ENCODE measurements at regions not wholly inside any gene's neighbourhood (a gene's known extent, or its start where the extent isn't known, plus 50 kb on each side); places are given as distances from the start of the nearest gene placed in this dataset.

GRCh38 chr3:65052101-65052500 is 364.3 kb upstream of the ADAMTS9 start:
- DNase-seq (ENCODE audit: low read depth, low spot score) (no peak), ATAC-seq (no peak), FAIRE-seq (no peak)
- Histone ChIP-seq H3K4me3 (no peak overlapping the region), H3K27ac (ENCODE audit: control insufficient read depth, insufficient read depth) (no peak overlapping the region), H3K9ac (ENCODE audit: control insufficient read depth, insufficient read depth, low read length) (no peak overlapping the region), H3K27me3 (replicated peaks in 1 of 2; ENCODE audit: control insufficient read depth in 2 of 2, insufficient read depth in 2 of 2, low read length in 1 of 2) (no peaks in the 10 kb centered on the region), H3K4me1 (ENCODE audit: control insufficient read depth, insufficient read depth, low read length) (no peaks in the 10 kb centered on the region), H4K20me1 (ENCODE audit: control insufficient read depth, insufficient read depth) (no peaks in the 10 kb centered on the region), H3K79me2 (ENCODE audit: control insufficient read depth, insufficient read depth, low read length) (no peaks in the 10 kb centered on the region), H2AFZ (ENCODE audit: control insufficient read depth, low read depth, low read length) (no peak overlapping the region), H3K9me3 (replicated peaks; ENCODE audit: control insufficient read depth, insufficient read depth, low read length) (no peaks in the 10 kb centered on the region), H3K36me3 (ENCODE audit: control insufficient read depth in 2 of 2, insufficient read depth in 2 of 2, low read length in 1 of 2) (no peaks in the 10 kb centered on the region), H3K4me2 (ENCODE audit: control insufficient read depth, insufficient read depth) (no peak overlapping the region)
- ChIA-PET RAD21 (ENCODE audit: unreplicated experiment) (no interaction called here), POLR2A (no interaction called here), SMC1A (ENCODE audit: uncharacterized antibody, unreplicated experiment) (no interaction called here), CTCF (interaction anchor here (0.5 to 1.4 kb wide), 3 partner anchors 18 to 192 kb away, joined by 3 to 4 read pairs (median 4); no protein-coding TSS in a partner anchor)
- intact Hi-C loops (cut with micrococcal nuclease; ENCODE audit: unreplicated experiment) = no loop called here
- in situ Hi-C loops (cut with MboI) = no loop called here
- WGBS (ENCODE audit: insufficient coverage, insufficient replicate concordance, low lambda C conversion rate, missing lambda C conversion rate) = 11% methylated on average over 1 of the region's 1 CpG
- TF ChIP-seq NBN (IDR thresholded peaks at IDR 0.05) (no peak), DPF2 (IDR thresholded peaks at IDR 0.05) (no peak), TARDBP (IDR thresholded peaks at IDR 0.05; ENCODE audit: borderline replicate concordance) (no peak), FOXM1 (IDR thresholded peaks at IDR 0.05; ENCODE audit: low read depth, low read length) (no peak), JUNB (IDR thresholded peaks at IDR 0.05) (no peak), ZNF622 (IDR thresholded peaks at IDR 0.05) (no peak), CREM (IDR thresholded peaks at IDR 0.05; ENCODE audit: low read depth) (no peak), IRF3 (IDR thresholded peaks at IDR 0.05) (no peak), IRF4 (IDR thresholded peaks at IDR 0.05; ENCODE audit: low read depth, low read length) (no peak), MTA3 (IDR thresholded peaks at IDR 0.05; ENCODE audit: borderline replicate concordance, low read length) (no peak), SREBF2 (IDR thresholded peaks at IDR 0.05; ENCODE audit: low read length) (no peak)
- BruUV-seq (replicated peaks) = no TSS peak

- Histone ChIP-seq H3K4me2 (ENCODE audit: control insufficient read depth, insufficient read depth) (no peak overlapping the region), H3K4me1 (ENCODE audit: control insufficient read depth, insufficient read depth, low read length) (no peaks in the 10 kb centered on the region), H3K27me3 (replicated peaks in 1 of 2; ENCODE audit: control insufficient read depth in 2 of 2, insufficient read depth in 2 of 2, low read length in 1 of 2) (no peaks in the 10 kb centered on the region), H2AFZ (ENCODE audit: control insufficient read depth, low read depth, low read length) (no peak overlapping the region), H3K36me3 (ENCODE audit: control insufficient read depth in 2 of 2, insufficient read depth in 2 of 2, low read length in 1 of 2) (no peaks in the 10 kb centered on the region), H3K27ac (ENCODE audit: control insufficient read depth, insufficient read depth) (no peak overlapping the region), H3K9me3 (replicated peaks; ENCODE audit: control insufficient read depth, insufficient read depth, low read length) (no peaks in the 10 kb centered on the region), H4K20me1 (ENCODE audit: control insufficient read depth, insufficient read depth) (no peaks in the 10 kb centered on the region), H3K79me2 (ENCODE audit: control insufficient read depth, insufficient read depth, low read length) (no peaks in the 10 kb centered on the region), H3K4me3 (no peak overlapping the region), H3K9ac (ENCODE audit: control insufficient read depth, insufficient read depth, low read length) (no peak overlapping the region)
- ChIA-PET SMC1A (ENCODE audit: uncharacterized antibody, unreplicated experiment) (no interaction called here), RAD21 (ENCODE audit: unreplicated experiment) (no interaction called here), CTCF (interaction anchor here (0.5 kb wide), 1 partner anchor 58 kb away, joined by 3 read pairs; no protein-coding TSS in a partner anchor), POLR2A (no interaction called here)
- intact Hi-C loops (cut with micrococcal nuclease; ENCODE audit: unreplicated experiment) (no loop called here), in situ Hi-C loops (cut with MboI) (no loop called here)
- ATAC-seq = no peak
- FAIRE-seq = no peak
- no TSS peak for BruUV-seq (replicated peaks)
- DNase-seq (ENCODE audit: low read depth, low spot score) = no peak
- WGBS (ENCODE audit: insufficient coverage, insufficient replicate concordance, low lambda C conversion rate, missing lambda C conversion rate) = 0% methylated on average over 1 of the region's 1 CpG
- TF ChIP-seq ELK1 (IDR thresholded peaks at IDR 0.05; ENCODE audit: low read depth, low read length) (no peak), BCLAF1 (IDR thresholded peaks at IDR 0.05) (no peak), TCF7 (IDR thresholded peaks at IDR 0.05; ENCODE audit: borderline replicate concordance) (no peak)
Measured at GRCh38 chr3:65048151-65048550, 360.4 kb upstream of the ADAMTS9 start.

Data from GM12878 (cell line).